H1 (cell line): ENCODE measurements at regions not wholly inside any gene's neighbourhood (a gene's known extent, or its start where the extent isn't known, plus 50 kb on each side); places are given as distances from the start of the nearest gene placed in this dataset.

Experiments used
- CHD7 ChIP-seq: fragments of 300-600 bp; sonication (generic); IDR thresholded peaks from 2 replicates; pipeline ENCODE4 v1.7.1; 2012; ENCODE audit warnings: low read length, moderate library complexity, mild to moderate bottlenecking, inconsistent platforms; ENCODE audit not compliant: insufficient replicate concordance
- SP4 ChIP-seq: IDR thresholded peaks from 2 replicates; pipeline ENCODE4 v1.6.1; 2012; ENCODE audit warnings: low read length, inconsistent platforms

DNA sequence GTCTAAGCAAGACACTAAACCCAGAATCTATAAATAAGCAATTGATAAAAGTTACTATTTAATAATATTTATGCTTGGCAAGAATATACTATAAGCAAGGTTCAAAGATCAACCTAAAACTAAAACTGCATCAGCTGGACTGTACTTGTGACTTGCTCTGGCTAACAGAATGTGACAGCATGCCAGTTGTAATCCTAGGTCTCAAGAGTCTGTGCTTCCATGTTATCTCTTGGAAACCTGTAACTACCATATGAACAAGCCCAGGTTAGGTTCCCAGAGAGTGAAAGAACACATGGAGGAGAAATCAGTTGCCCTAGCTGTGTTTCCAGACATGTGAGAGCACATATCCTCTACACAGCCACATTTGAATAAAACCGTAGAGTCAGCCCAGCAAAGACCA is 297.4 kb downstream of the CDH2 start (continued):
- TF ChIP-seq CHD7 (no peak), SP4 (no peak)
